HCT116 (cell line): ENCODE measurements at regions not wholly inside any gene's neighbourhood (a gene's known extent, or its start where the extent isn't known, plus 50 kb on each side); places are given as distances from the start of the nearest gene placed in this dataset.

Experiments
- ATAC-seq: fragments of 200-7000 bp; cut with Tn5 transposase; 2 replicates; pipeline ENCODE4 v1.9.1; 2020; ENCODE audit warnings: mild to moderate bottlenecking, moderate library complexity
- BruUV-seq: library from RNA; stranded (reverse); fragments of 400-500 nt; replicated peaks from 2 replicates; lab custom pipeline; 2021; lab: Mats Ljungman, UMichigan
- CTCF ChIA-PET: fragments of 300-600 bp; sonication (Branson Sonifier 250); formaldehyde crosslinking; loops from one replicate; lab custom pipeline; 2021; ENCODE audit warnings: antibody characterized with exemption; lab: Charles Lee
- POLR2A ChIA-PET: fragments of 300-600, 350-600 bp; sonication (Branson Sonifier 250); formaldehyde crosslinking; loops from one replicate; lab custom pipeline; 2021; ENCODE audit warnings: antibody characterized with exemption; lab: Charles Lee
- RAD21 ChIA-PET, 2 experiments: fragments of 300-600 bp; sonication (Branson Sonifier 250); formaldehyde crosslinking; loops; one replicate each; lab custom pipeline; 2023; ENCODE audit warnings: low total read pairs in 2 of 2; ENCODE audit not compliant: uncharacterized antibody in 2 of 2, unreplicated experiment in 2 of 2, low non-redundant PET in 1 of 2; lab: Charles Lee
- DNase-seq: peaks from one replicate; pipeline ENCODE4 v3.0.0-alpha.2; 2010; ENCODE audit warnings: low read depth, low spot score
- H2AFZ ChIP-seq: fragments of 200-600 bp; shearing (Covaris generic), sonication (generic); 2 replicates; pipeline ENCODE4 v1.6.1; 2017; ENCODE audit warnings: low read depth, mixed run types, mixed read lengths, antibody characterized with exemption, low read length; ENCODE audit not compliant: poor library complexity, severe bottlenecking
- H3K27ac ChIP-seq: 2 replicates; pipeline ENCODE4 v1.5.1; 2012; ENCODE audit warnings: low read depth, low read length
- H3K27me3 ChIP-seq: fragments of 200-600 bp; sonication (generic); 2 replicates; pipeline ENCODE4 v1.6.1; 2016; ENCODE audit warnings: mixed run types, low read length, mixed read lengths; ENCODE audit not compliant: insufficient read depth
- H3K36me3 ChIP-seq, 2 experiments: fragments of 200-500 bp in 1 of 2; fragments of 200-600 bp in 1 of 2; sonication (Bioruptor generic) in 1 of 2; sonication (generic) in 1 of 2; 2 replicates each; pipeline versions ENCODE4 v1.5.1 to v1.6.1; 2014 to 2016; ENCODE audit warnings: low read length in 2 of 2, inconsistent platforms in 1 of 2, mixed read lengths in 1 of 2, mixed run types in 1 of 2; ENCODE audit not compliant: insufficient read depth in 2 of 2, control insufficient read depth in 1 of 2
- H3K4me1 ChIP-seq, 2 experiments: fragments of 200-600 bp in 1 of 2; sonication (generic) in 1 of 2; 2 replicates each; pipeline versions ENCODE4 v1.5.1 to v1.6.1; 2012 to 2017; ENCODE audit warnings: low read length in 2 of 2, inconsistent platforms in 1 of 2, mild to moderate bottlenecking in 1 of 2, mixed read lengths in 1 of 2, mixed run types in 1 of 2, moderate library complexity in 1 of 2; ENCODE audit not compliant: insufficient read depth in 2 of 2, control insufficient read depth in 1 of 2
- H3K4me2 ChIP-seq: fragments of 200-600 bp; sonication (generic); 2 replicates; pipeline ENCODE4 v1.6.1; 2017; ENCODE audit warnings: mixed run types, low read length, mixed read lengths
- H3K4me3 ChIP-seq, 2 experiments: fragments of 200-600 bp in 1 of 2; sonication (generic) in 1 of 2; replicated peaks in 1 of 2; 2 replicates each; pipeline ENCODE4 v1.5.1; 2011 to 2016; ENCODE audit warnings: low read length in 2 of 2, control low read depth in 1 of 2, low read depth in 1 of 2, mild to moderate bottlenecking in 1 of 2, mixed read lengths in 1 of 2, mixed run types in 1 of 2
- H3K79me2 ChIP-seq: fragments of 200-600 bp; sonication (generic); 2 replicates; pipeline ENCODE4 v1.6.1; 2017; ENCODE audit warnings: mild to moderate bottlenecking, mixed run types, low read length, moderate library complexity, mixed read lengths; ENCODE audit not compliant: insufficient read depth
- H3K9ac ChIP-seq: fragments of 200-600 bp; sonication (generic); 2 replicates; pipeline ENCODE4 v1.6.1; 2016; ENCODE audit warnings: low read length, mixed read lengths
- H3K9me2 ChIP-seq: fragments of 200-600 bp; sonication (generic), shearing (Covaris generic); 2 replicates; pipeline ENCODE4 v1.6.1; 2017; ENCODE audit warnings: mixed run types, mild to moderate bottlenecking, moderate library complexity; ENCODE audit not compliant: insufficient read depth
- H3K9me3 ChIP-seq, 2 experiments: fragments of 200-500 bp in 1 of 2; fragments of 200-600 bp in 1 of 2; sonication (Bioruptor generic) in 1 of 2; sonication (generic) in 1 of 2; 2 replicates each; pipeline ENCODE4 v1.6.1; 2014 to 2017; ENCODE audit warnings: low read length in 2 of 2, mixed read lengths in 2 of 2, inconsistent platforms in 1 of 2, low read depth in 1 of 2, mild to moderate bottlenecking in 1 of 2, mixed run types in 1 of 2, moderate library complexity in 1 of 2; ENCODE audit not compliant: control insufficient read depth in 1 of 2, insufficient read depth in 1 of 2
- H4K20me1 ChIP-seq: fragments of 200-600 bp; sonication (generic), shearing (Covaris generic); 2 replicates; pipeline ENCODE4 v1.6.1; 2017; ENCODE audit warnings: mixed run types, mild to moderate bottlenecking, moderate library complexity; ENCODE audit not compliant: insufficient read depth
- CBX3 ChIP-seq: IDR thresholded peaks from 2 replicates; pipeline ENCODE4 v1.6.1; 2012; ENCODE audit warnings: low read depth
- CEBPB ChIP-seq: IDR thresholded peaks from 2 replicates; pipeline ENCODE4 v1.6.1; 2012; ENCODE audit warnings: low read depth
- EZH2phosphoT487 ChIP-seq: fragments of 200-600 bp; IDR thresholded peaks from 2 replicates; pipeline ENCODE4 v1.6.1; 2018; ENCODE audit warnings: antibody characterized with exemption, borderline replicate concordance
- SRF ChIP-seq: IDR thresholded peaks from 2 replicates; pipeline ENCODE4 v1.6.1; 2012; ENCODE audit warnings: low read depth
- TCF7L2 ChIP-seq: IDR thresholded peaks from 2 replicates; pipeline ENCODE4 v1.7.0; 2011; ENCODE audit warnings: borderline replicate concordance, inconsistent platforms; ENCODE audit not compliant: insufficient read depth, insufficient read length; ENCODE audit errors: extremely low read depth
- YY1 ChIP-seq: IDR thresholded peaks from 2 replicates; pipeline ENCODE4 v1.6.1; 2011; ENCODE audit warnings: low read length, low read depth, moderate library complexity, mild to moderate bottlenecking; ENCODE audit not compliant: insufficient replicate concordance; ENCODE audit errors: extremely low read depth
- intact Hi-C: fragments of 100-400 bp; cut with micrococcal nuclease; formaldehyde crosslinking; loops from 2 replicates; pipeline ENCODE4 v1.10.0; 2022
- TF ChIP-seq, protein P1 (sequence below): IDR thresholded peaks from 2 replicates; pipeline ENCODE4 v1.6.1; 2012
- TF ChIP-seq, protein P2 (sequence below), 3 experiments: fragments of 200-600 bp in 1 of 3; sonication (generic) in 1 of 3; IDR thresholded peaks in 2 of 3; conservative IDR thresholded peaks in 1 of 3; 2 replicates each; pipeline ENCODE4 v1.5.1; 2012 to 2017; ENCODE audit warnings: low read depth in 2 of 3, low read length in 2 of 3, antibody characterized with exemption in 1 of 3, borderline replicate concordance in 1 of 3, control low read depth in 1 of 3, mild to moderate bottlenecking in 1 of 3, mixed read lengths in 1 of 3, mixed run types in 1 of 3, moderate library complexity in 1 of 3; ENCODE audit not compliant: insufficient read depth in 1 of 3

DNA sequence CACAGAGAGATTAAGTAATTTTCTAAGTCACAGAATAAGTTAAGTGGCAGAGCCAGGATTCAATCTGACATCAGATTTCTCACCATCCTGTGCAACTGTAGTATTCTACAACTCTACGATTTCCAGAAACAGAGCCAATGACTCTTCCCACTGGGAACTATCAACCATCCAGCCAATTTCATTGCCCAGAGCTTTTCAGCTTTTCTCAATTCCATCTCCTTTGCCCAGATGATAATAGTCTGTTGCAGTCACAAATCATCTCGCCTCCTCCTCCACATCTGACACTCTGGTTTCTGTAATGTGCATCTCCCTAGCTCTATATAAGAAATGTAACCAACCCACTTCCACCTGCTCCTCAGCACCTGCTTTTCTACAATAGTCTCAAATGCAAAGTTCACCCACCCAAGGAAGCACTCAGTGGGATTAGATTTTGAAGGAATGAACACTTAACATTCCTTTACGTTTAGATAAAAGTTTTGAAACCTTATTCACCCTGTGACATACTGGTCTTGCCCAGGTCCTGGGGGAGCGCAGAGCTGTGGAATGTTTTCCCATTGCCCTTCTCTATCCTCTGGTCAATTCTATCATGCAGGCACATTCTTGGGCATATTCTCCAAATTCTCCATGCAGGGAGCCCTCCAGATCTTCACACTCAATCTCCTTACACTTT lies 167.8 kb upstream of the ASIC2 start:
- ATAC-seq: no peak
- POLR2A ChIA-PET: no interaction called here
- H3K4me2 ChIP-seq: no peak overlapping the region
- TF ChIP-seq SRF (no peak), TCF7L2 (no peak), EZH2phosphoT487 (no peak), CBX3 (no peak), YY1 (no peak), CEBPB (no peak)
- TF ChIP-seq, protein P1, sequence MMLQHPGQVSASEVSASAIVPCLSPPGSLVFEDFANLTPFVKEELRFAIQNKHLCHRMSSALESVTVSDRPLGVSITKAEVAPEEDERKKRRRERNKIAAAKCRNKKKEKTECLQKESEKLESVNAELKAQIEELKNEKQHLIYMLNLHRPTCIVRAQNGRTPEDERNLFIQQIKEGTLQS: no peak
- TF ChIP-seq, protein P2, sequence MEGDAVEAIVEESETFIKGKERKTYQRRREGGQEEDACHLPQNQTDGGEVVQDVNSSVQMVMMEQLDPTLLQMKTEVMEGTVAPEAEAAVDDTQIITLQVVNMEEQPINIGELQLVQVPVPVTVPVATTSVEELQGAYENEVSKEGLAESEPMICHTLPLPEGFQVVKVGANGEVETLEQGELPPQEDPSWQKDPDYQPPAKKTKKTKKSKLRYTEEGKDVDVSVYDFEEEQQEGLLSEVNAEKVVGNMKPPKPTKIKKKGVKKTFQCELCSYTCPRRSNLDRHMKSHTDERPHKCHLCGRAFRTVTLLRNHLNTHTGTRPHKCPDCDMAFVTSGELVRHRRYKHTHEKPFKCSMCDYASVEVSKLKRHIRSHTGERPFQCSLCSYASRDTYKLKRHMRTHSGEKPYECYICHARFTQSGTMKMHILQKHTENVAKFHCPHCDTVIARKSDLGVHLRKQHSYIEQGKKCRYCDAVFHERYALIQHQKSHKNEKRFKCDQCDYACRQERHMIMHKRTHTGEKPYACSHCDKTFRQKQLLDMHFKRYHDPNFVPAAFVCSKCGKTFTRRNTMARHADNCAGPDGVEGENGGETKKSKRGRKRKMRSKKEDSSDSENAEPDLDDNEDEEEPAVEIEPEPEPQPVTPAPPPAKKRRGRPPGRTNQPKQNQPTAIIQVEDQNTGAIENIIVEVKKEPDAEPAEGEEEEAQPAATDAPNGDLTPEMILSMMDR (IDR thresholded peaks at IDR 0.05 in 2 of 3, conservative IDR thresholded peaks at IDR 0.05 in 1 of 3; ENCODE audit: borderline replicate concordance in 1 of 3, insufficient read depth in 1 of 3, low read depth in 2 of 3, low read length in 2 of 3): no peak
- no peak for DNase-seq
- H3K79me2 ChIP-seq: no peaks in the 10 kb centered on the region
- intact Hi-C loops: no loop called here
- CTCF ChIA-PET: no interaction called here
- no TSS peak for BruUV-seq
- no peaks in the 10 kb centered on the region for H3K27me3 ChIP-seq
- H3K9ac ChIP-seq: no peak overlapping the region
- RAD21 ChIA-PET: no interaction called here
- no peaks in the 10 kb centered on the region for H3K9me2 ChIP-seq
- H2AFZ ChIP-seq: no peak overlapping the region
- H4K20me1 ChIP-seq: no peaks in the 10 kb centered on the region
- no peak overlapping the region for H3K27ac ChIP-seq
- no peak overlapping the region for H3K4me3 ChIP-seq
- H3K36me3 ChIP-seq: no peaks in the 10 kb centered on the region
- peaks cover 0 to 16% of the 10 kb centered on the region in 2 experiments; a peak in 1 of 4 replicates for H3K9me3 ChIP-seq
- H3K4me1 ChIP-seq: no peaks in the 10 kb centered on the region
